AG04450 (cell line): ENCODE measurements at regions not wholly inside any gene's neighbourhood (a gene's known extent, or its start where the extent isn't known, plus 50 kb on each side); places are given as distances from the start of the nearest gene placed in this dataset.
A peak's percentile ranks its signal among the peaks of the same experiment; 100 is the strongest.

Experiments used
- CTCF ChIA-PET: fragments of 300-600, 350-600 bp; formaldehyde crosslinking; extraction: SDS; loops from one replicate; lab custom pipeline; 2022; ENCODE audit warnings: antibody characterized with exemption, inconsistent platforms; lab: Charles Lee
- POLR2A ChIA-PET: fragments of 350-600 bp; formaldehyde crosslinking; extraction: SDS; loops from one replicate; lab custom pipeline; 2021; ENCODE audit warnings: antibody characterized with exemption, inconsistent platforms; lab: Yijun Ruan, JAX
- DNase-seq: peaks from one replicate; pipeline ENCODE4 v3.0.0-alpha.2; 2011; ENCODE audit warnings: low read depth, low spot score
- H3K27ac ChIP-seq: one replicate; pipeline ENCODE4 v1.5.1; 2012; ENCODE audit warnings: low read depth, low read length, control low read depth
- H3K27me3 ChIP-seq: one replicate; pipeline ENCODE4 v1.6.0; 2012; ENCODE audit warnings: low read length; ENCODE audit not compliant: control insufficient read depth, insufficient read depth
- H3K4me3 ChIP-seq: 2 replicates; pipeline ENCODE4 v1.5.1; 2011; ENCODE audit warnings: mild to moderate bottlenecking, low read depth, low read length, control low read depth
- H3K9me3 ChIP-seq: 2 replicates; pipeline ENCODE4 v1.5.1; 2012; ENCODE audit warnings: low read length; ENCODE audit not compliant: control insufficient read depth, insufficient read depth
- CTCF ChIP-seq: IDR thresholded peaks from 2 replicates; pipeline ENCODE4 v1.5.1; 2011; ENCODE audit warnings: low read depth, low read length, control low read depth, inconsistent platforms

- H3K4me3 ChIP-seq: no peak overlapping the region
- DNase-seq: no peak
- H3K9me3 ChIP-seq: no peaks in the 10 kb centered on the region
- ChIA-PET POLR2A (no interaction called here), CTCF (no interaction called here)
- no peaks in the 10 kb centered on the region for H3K27me3 ChIP-seq
- no peak overlapping the region for H3K27ac ChIP-seq
- TF ChIP-seq CTCF: no peak
Observed at GRCh38 chr13:34413538-34414210, 528.4 kb upstream of the NBEA start.

- no peak overlapping the region for H3K27ac ChIP-seq
- DNase-seq: no peak
- H3K27me3 ChIP-seq: no peaks in the 10 kb centered on the region
- POLR2A ChIA-PET: no interaction called here
- TF ChIP-seq CTCF: no peak
- CTCF ChIA-PET: no interaction called here
- H3K4me3 ChIP-seq: no peak overlapping the region
- H3K9me3 ChIP-seq: no peaks in the 10 kb centered on the region
Observed at GRCh38 chr13:34414616-34415015, 527.5 kb upstream of the NBEA start.

- no peak overlapping the region for H3K4me3 ChIP-seq
- ChIA-PET POLR2A (interaction anchor here (0.6 kb wide), 1 partner anchor 574 kb away, joined by 3 read pairs; no protein-coding TSS in a partner anchor), CTCF (no interaction called here)
- DNase-seq: peak; percentile 73
- no peaks in the 10 kb centered on the region for H3K9me3 ChIP-seq
- H3K27me3 ChIP-seq: no peaks in the 10 kb centered on the region
- no peak for TF ChIP-seq CTCF
- H3K27ac ChIP-seq: peak overlapping the region; percentile 69
Observed at GRCh38 chr13:34416971-34417380, 525.1 kb upstream of the NBEA start.

- Histone ChIP-seq H3K9me3 (no peaks in the 10 kb centered on the region), H3K27ac (no peak overlapping the region), H3K27me3 (no peaks in the 10 kb centered on the region), H3K4me3 (no peak overlapping the region)
- TF ChIP-seq CTCF: no peak
- no peak for DNase-seq
- CTCF ChIA-PET: no interaction called here
- POLR2A ChIA-PET: no interaction called here
Observed at GRCh38 chr13:34417896-34418295, 524.2 kb upstream of the NBEA start.

GRCh38 chr13:34419025-34419424 lies 523.0 kb upstream of the NBEA start:
- no peak for TF ChIP-seq CTCF
- CTCF ChIA-PET: no interaction called here
- no peaks in the 10 kb centered on the region for H3K27me3 ChIP-seq
- DNase-seq: no peak
- no peak overlapping the region for H3K4me3 ChIP-seq
- POLR2A ChIA-PET: no interaction called here
- H3K27ac ChIP-seq: no peak overlapping the region
- no peaks in the 10 kb centered on the region for H3K9me3 ChIP-seq
